ENCODE measurements at regions not wholly inside any gene's neighbourhood (a gene's known extent, or its start where the extent isn't known, plus 50 kb on each side); places are given as distances from the start of the nearest gene placed in this dataset.

- no peak overlapping the region for H3K4me3 ChIP-seq (ENCODE audit: low read depth, low read length)
- TF ChIP-seq CTCF (IDR thresholded peaks at IDR 0.05; ENCODE audit: insufficient read depth, low read length, poor library complexity, severe bottlenecking), result no peak
- DNase-seq (ENCODE audit: low read depth), result no peak
- no peaks in the 10 kb centered on the region for H3K36me3 ChIP-seq (ENCODE audit: control insufficient read depth, insufficient read depth, low read length)
- no peaks in the 10 kb centered on the region for H3K27me3 ChIP-seq (ENCODE audit: control insufficient read depth, insufficient read depth, low read length)
Observed at GRCh38 chr14:106493962-106494823, 967.8 kb downstream of the TMEM121 start.

- Histone ChIP-seq H3K4me3 (ENCODE audit: low read depth, low read length) (no peak overlapping the region), H3K36me3 (ENCODE audit: control insufficient read depth, insufficient read depth, low read length) (no peaks in the 10 kb centered on the region)
Observed at GRCh38 chr14:106500571-106500970, 974.2 kb downstream of the TMEM121 start.

GRCh38 chr14:106501898-106502297, 975.5 kb downstream of the TMEM121 start:
- H3K4me3 ChIP-seq (ENCODE audit: low read depth, low read length), result no peak overlapping the region
- DNase-seq (ENCODE audit: low read depth), result no peak
- no peaks in the 10 kb centered on the region for H3K36me3 ChIP-seq (ENCODE audit: control insufficient read depth, insufficient read depth, low read length)
- no peak for TF ChIP-seq CTCF (IDR thresholded peaks at IDR 0.05; ENCODE audit: insufficient read depth, low read length, poor library complexity, severe bottlenecking)
- no peaks in the 10 kb centered on the region for H3K27me3 ChIP-seq (ENCODE audit: control insufficient read depth, insufficient read depth, low read length)

More at GRCh38 chr14:106500571-106500970, 974.2 kb downstream of the TMEM121 start:
- no peak for TF ChIP-seq CTCF (IDR thresholded peaks at IDR 0.05; ENCODE audit: insufficient read depth, low read length, poor library complexity, severe bottlenecking)
- DNase-seq (ENCODE audit: low read depth), result no peak
- no peaks in the 10 kb centered on the region for H3K27me3 ChIP-seq (ENCODE audit: control insufficient read depth, insufficient read depth, low read length)

GRCh38 chr14:106505366-106505765, 979.0 kb downstream of the TMEM121 start:
- no peak overlapping the region for H3K4me3 ChIP-seq (ENCODE audit: low read depth, low read length)
- no peak for DNase-seq (ENCODE audit: low read depth)
- no peaks in the 10 kb centered on the region for H3K36me3 ChIP-seq (ENCODE audit: control insufficient read depth, insufficient read depth, low read length)
- TF ChIP-seq CTCF (IDR thresholded peaks at IDR 0.05; ENCODE audit: insufficient read depth, low read length, poor library complexity, severe bottlenecking), result no peak
- no peaks in the 10 kb centered on the region for H3K27me3 ChIP-seq (ENCODE audit: control insufficient read depth, insufficient read depth, low read length)

- no peak overlapping the region for H3K4me3 ChIP-seq (ENCODE audit: low read depth, low read length)
- DNase-seq (ENCODE audit: low read depth), result no peak
- TF ChIP-seq CTCF (IDR thresholded peaks at IDR 0.05; ENCODE audit: insufficient read depth, low read length, poor library complexity, severe bottlenecking), result no peak
- no peaks in the 10 kb centered on the region for H3K27me3 ChIP-seq (ENCODE audit: control insufficient read depth, insufficient read depth, low read length)
- no peaks in the 10 kb centered on the region for H3K36me3 ChIP-seq (ENCODE audit: control insufficient read depth, insufficient read depth, low read length)
Observed at GRCh38 chr14:106506881-106507305, 980.5 kb downstream of the TMEM121 start.

GRCh38 chr14:106507354-106507753, 981.0 kb downstream of the TMEM121 start:
- TF ChIP-seq CTCF (IDR thresholded peaks at IDR 0.05; ENCODE audit: insufficient read depth, low read length, poor library complexity, severe bottlenecking), result no peak
- Histone ChIP-seq H3K36me3 (ENCODE audit: control insufficient read depth, insufficient read depth, low read length) (no peaks in the 10 kb centered on the region), H3K4me3 (ENCODE audit: low read depth, low read length) (no peak overlapping the region), H3K27me3 (ENCODE audit: control insufficient read depth, insufficient read depth, low read length) (no peaks in the 10 kb centered on the region)
- DNase-seq (ENCODE audit: low read depth), result no peak
